Nephron progenitor cell (in vitro differentiated cells): ENCODE measurements at regions not wholly inside any gene's neighbourhood (a gene's known extent, or its start where the extent isn't known, plus 50 kb on each side); places are given as distances from the start of the nearest gene placed in this dataset.

Source experiments
- DNase-seq: peaks from one replicate; pipeline ENCODE4 v3.0.0; 2021
- H3K27ac Mint-ChIP-seq: 2 replicates; pipeline ENCODE4 v1.8.0; 2021; ENCODE audit warnings: mild to moderate bottlenecking, moderate library complexity, mixed read lengths
- H3K27me3 Mint-ChIP-seq: 2 replicates; pipeline ENCODE4 v1.8.0; 2021; ENCODE audit warnings: mild to moderate bottlenecking, low read depth, mixed read lengths; ENCODE audit not compliant: poor library complexity
- H3K36me3 Mint-ChIP-seq: 2 replicates; pipeline ENCODE4 v1.8.0; 2021; ENCODE audit warnings: low read depth, mixed read lengths
- H3K4me1 Mint-ChIP-seq: 2 replicates; pipeline ENCODE4 v1.8.0; 2021; ENCODE audit warnings: mixed read lengths
- H3K4me3 Mint-ChIP-seq: 2 replicates; pipeline ENCODE4 v1.8.0; 2021; ENCODE audit warnings: mild to moderate bottlenecking, moderate library complexity, mixed read lengths
- H3K9me3 Mint-ChIP-seq: 2 replicates; pipeline ENCODE4 v1.8.0; 2021; ENCODE audit warnings: mild to moderate bottlenecking, moderate library complexity, mixed read lengths
- CTCF ChIP-seq: fragments of 200-600 bp; sonication (generic); IDR thresholded peaks from 2 replicates; pipeline ENCODE4 v1.5.0; 2021; ENCODE audit warnings: antibody characterized with exemption

- no peak for TF ChIP-seq CTCF
- H3K27me3 Mint-ChIP-seq, result peaks cover 6% of the 10 kb centered on the region
- H3K9me3 Mint-ChIP-seq, result peaks cover 3% of the 10 kb centered on the region
- no peak for DNase-seq
- H3K4me1 Mint-ChIP-seq, result no peaks in the 10 kb centered on the region
- H3K27ac Mint-ChIP-seq, result no peak overlapping the region
- no peak overlapping the region for H3K4me3 Mint-ChIP-seq
- H3K36me3 Mint-ChIP-seq, result no peaks in the 10 kb centered on the region
These were observed 381.9 kb upstream of the PBX1 start for GRCh38 chr1:164177118-164177517.

- no peaks in the 10 kb centered on the region for H3K4me1 Mint-ChIP-seq
- H3K27ac Mint-ChIP-seq, result no peak overlapping the region
- no peak for DNase-seq
- no peak overlapping the region for H3K4me3 Mint-ChIP-seq
- no peaks in the 10 kb centered on the region for H3K36me3 Mint-ChIP-seq
- peaks cover 14% of the 10 kb centered on the region for H3K27me3 Mint-ChIP-seq
- TF ChIP-seq CTCF, result no peak
- no peaks in the 10 kb centered on the region for H3K9me3 Mint-ChIP-seq
These were observed 378.2 kb upstream of the PBX1 start for GRCh38 chr1:164180824-164181223.

- Mint-ChIP-seq H3K27me3 (peaks cover 22% of the 10 kb centered on the region), H3K9me3 (no peaks in the 10 kb centered on the region), H3K27ac (no peak overlapping the region), H3K4me1 (peaks cover 22% of the 10 kb centered on the region), H3K4me3 (no peak overlapping the region), H3K36me3 (no peaks in the 10 kb centered on the region)
- no peak for TF ChIP-seq CTCF
- DNase-seq, result no peak
These were observed 374.9 kb upstream of the PBX1 start for GRCh38 chr1:164183854-164184635.

GRCh38 chr1:164186881-164187280, 372.1 kb upstream of the PBX1 start:
- Mint-ChIP-seq H3K27ac (no peak overlapping the region), H3K4me1 (peaks cover 25% of the 10 kb centered on the region), H3K36me3 (no peaks in the 10 kb centered on the region), H3K9me3 (no peaks in the 10 kb centered on the region), H3K4me3 (no peak overlapping the region), H3K27me3 (peaks cover 18% of the 10 kb centered on the region)
- TF ChIP-seq CTCF, result no peak
- DNase-seq, result no peak

GRCh38 chr1:164188497-164188896, 370.5 kb upstream of the PBX1 start:
- peaks cover 14% of the 10 kb centered on the region for H3K27me3 Mint-ChIP-seq
- peaks cover 9% of the 10 kb centered on the region for H3K9me3 Mint-ChIP-seq
- no peaks in the 10 kb centered on the region for H3K36me3 Mint-ChIP-seq
- peaks cover 25% of the 10 kb centered on the region for H3K4me1 Mint-ChIP-seq
- H3K27ac Mint-ChIP-seq, result peak overlapping the region; percentile 59
- peak; percentile 38 for DNase-seq
- TF ChIP-seq CTCF, result no peak
- H3K4me3 Mint-ChIP-seq, result no peak overlapping the region

GRCh38 chr1:164191191-164191590, 367.8 kb upstream of the PBX1 start:
- no peak overlapping the region for H3K4me3 Mint-ChIP-seq
- peaks cover 25% of the 10 kb centered on the region for H3K4me1 Mint-ChIP-seq
- no peak for TF ChIP-seq CTCF
- peaks cover 14% of the 10 kb centered on the region for H3K9me3 Mint-ChIP-seq
- peaks cover 8% of the 10 kb centered on the region for H3K27me3 Mint-ChIP-seq
- no peak overlapping the region for H3K27ac Mint-ChIP-seq
- no peaks in the 10 kb centered on the region for H3K36me3 Mint-ChIP-seq
- DNase-seq, result no peak
